ENCODE measurements at regions not wholly inside any gene's neighbourhood (a gene's known extent, or its start where the extent isn't known, plus 50 kb on each side); places are given as distances from the start of the nearest gene placed in this dataset.

- no peak for DNase-seq
- no peaks in the 10 kb centered on the region for H3K79me2 ChIP-seq (ENCODE audit: insufficient read depth, low read length)
- no peak overlapping the region for H3K4me3 Mint-ChIP-seq
- H3K9me3 ChIP-seq (replicated peaks in 1 of 2; ENCODE audit: control insufficient read depth in 1 of 2, insufficient read depth in 1 of 2, low read length in 2 of 2) = peaks cover 0 to 8% of the 10 kb centered on the region in 2 donors
- H3K27me3 ChIP-seq (ENCODE audit: control insufficient read depth in 2 of 2, insufficient read depth in 2 of 2, low read length in 2 of 2) = no peaks in the 10 kb centered on the region
- H3K4me3 ChIP-seq (replicated peaks in 1 of 3; ENCODE audit: low read depth in 2 of 3, low read length in 3 of 3) = no peak overlapping the region
- no peaks in the 10 kb centered on the region for H3K36me3 Mint-ChIP-seq
- 91% methylated on average over 9 of the region's 10 CpGs for WGBS (ENCODE audit: insufficient coverage)
- no peak overlapping the region for H3K9ac ChIP-seq (ENCODE audit: insufficient read depth, low read length, poor library complexity, severe bottlenecking)
- H3K4me1 Mint-ChIP-seq = no peaks in the 10 kb centered on the region
- no peak overlapping the region for H3K27ac ChIP-seq (ENCODE audit: low read depth in 1 of 2, low read length in 2 of 2)
- peaks cover 0 to 8% (median 0%) of the 10 kb centered on the region in 3 donors for H3K27me3 Mint-ChIP-seq (ENCODE audit: low read depth in 3 of 3)
- intact Hi-C loops (cut with micrococcal nuclease) = no loop called here
- no peak overlapping the region for H3K4me2 ChIP-seq (replicated peaks; ENCODE audit: extremely low read depth, low read length, poor library complexity, severe bottlenecking)
- no peak for TF ChIP-seq CTCF (IDR thresholded peaks at IDR 0.05)
- no peak overlapping the region for H2AFZ ChIP-seq (ENCODE audit: insufficient read depth, low read depth, low read length, poor library complexity, severe bottlenecking)
- peaks cover 4 to 26% (median 9%) of the 10 kb centered on the region in 7 donors for H3K9me3 Mint-ChIP-seq
- H4K20me1 ChIP-seq (ENCODE audit: insufficient read depth, low read length) = no peaks in the 10 kb centered on the region
- H3K27ac Mint-ChIP-seq = no peak overlapping the region
- H3K36me3 ChIP-seq (replicated peaks in 1 of 2; ENCODE audit: control insufficient read depth in 1 of 2, insufficient read depth in 2 of 2, low read length in 2 of 2) = no peaks in the 10 kb centered on the region
- no peaks in the 10 kb centered on the region for H3K4me1 ChIP-seq (ENCODE audit: control insufficient read depth in 1 of 2, insufficient read depth in 2 of 2, low read length in 2 of 2)
These were observed 106.3 kb upstream of the GPC1 start for GRCh38 chr2:240329116-240329665.

GRCh38 chr2:240329778-240330177, 105.7 kb upstream of the GPC1 start:
- no peak overlapping the region for H3K27ac Mint-ChIP-seq

More at GRCh38 chr2:240329778-240330177, 105.7 kb upstream of the GPC1 start:
- Mint-ChIP-seq H3K27me3 (ENCODE audit: low read depth in 3 of 3) (peaks cover 0 to 8% (median 0%) of the 10 kb centered on the region in 3 donors), H3K4me3 (no peak overlapping the region), H3K4me1 (no peaks in the 10 kb centered on the region), H3K36me3 (no peaks in the 10 kb centered on the region), H3K9me3 (peaks cover 4 to 26% (median 9%) of the 10 kb centered on the region in 7 donors)
- TF ChIP-seq CTCF (IDR thresholded peaks at IDR 0.05) = no peak
- no peak overlapping the region for H3K27ac ChIP-seq (ENCODE audit: low read depth in 1 of 2, low read length in 2 of 2)
- H3K9ac ChIP-seq (ENCODE audit: insufficient read depth, low read length, poor library complexity, severe bottlenecking) = no peak overlapping the region
- no peak for DNase-seq
- WGBS (ENCODE audit: insufficient coverage) = 91% methylated on average over 6 of the region's 6 CpGs
- peaks cover 0 to 8% of the 10 kb centered on the region in 2 donors for H3K9me3 ChIP-seq (replicated peaks in 1 of 2; ENCODE audit: control insufficient read depth in 1 of 2, insufficient read depth in 1 of 2, low read length in 2 of 2)
- no peak overlapping the region for H3K4me2 ChIP-seq (replicated peaks; ENCODE audit: extremely low read depth, low read length, poor library complexity, severe bottlenecking)
- H2AFZ ChIP-seq (ENCODE audit: insufficient read depth, low read depth, low read length, poor library complexity, severe bottlenecking) = no peak overlapping the region
- no peaks in the 10 kb centered on the region for H4K20me1 ChIP-seq (ENCODE audit: insufficient read depth, low read length)
- no peaks in the 10 kb centered on the region for H3K79me2 ChIP-seq (ENCODE audit: insufficient read depth, low read length)
- H3K36me3 ChIP-seq (replicated peaks in 1 of 2; ENCODE audit: control insufficient read depth in 1 of 2, insufficient read depth in 2 of 2, low read length in 2 of 2) = no peaks in the 10 kb centered on the region
- intact Hi-C loops (cut with micrococcal nuclease) = no loop called here
- H3K27me3 ChIP-seq (ENCODE audit: control insufficient read depth in 2 of 2, insufficient read depth in 2 of 2, low read length in 2 of 2) = no peaks in the 10 kb centered on the region
- H3K4me3 ChIP-seq (replicated peaks in 1 of 3; ENCODE audit: low read depth in 2 of 3, low read length in 3 of 3) = no peak overlapping the region
- H3K4me1 ChIP-seq (ENCODE audit: control insufficient read depth in 1 of 2, insufficient read depth in 2 of 2, low read length in 2 of 2) = no peaks in the 10 kb centered on the region

Data from CD14-positive monocyte (primary cell).